Parathyroid adenoma (tissue), 2 donors: ENCODE measurements at regions not wholly inside any gene's neighbourhood (a gene's known extent, or its start where the extent isn't known, plus 50 kb on each side); places are given as distances from the start of the nearest gene placed in this dataset.

ENCODE experiments used
- H2AFZ ChIP-seq: fragments of 300-600 bp; sonication (generic); one replicate; pipeline ENCODE4 v1.7.0; 2017; ENCODE audit warnings: antibody characterized with exemption, mild to moderate bottlenecking
- H3K27ac ChIP-seq: fragments of 300-600 bp; sonication (generic); one replicate; pipeline ENCODE4 v1.7.0; 2017
- H3K27me3 ChIP-seq: fragments of 300-600 bp; sonication (generic); one replicate; pipeline ENCODE4 v1.7.0; 2017; ENCODE audit warnings: low read length; ENCODE audit not compliant: control insufficient read depth, insufficient read depth
- H3K36me3 ChIP-seq: fragments of 300-600 bp; sonication (generic); one replicate; pipeline ENCODE4 v1.7.0; 2017; ENCODE audit warnings: low read length; ENCODE audit not compliant: control insufficient read depth, insufficient read depth
- H3K4me1 ChIP-seq: fragments of 300-600 bp; sonication (generic); one replicate; pipeline ENCODE4 v1.7.0; 2017; ENCODE audit warnings: control low read depth
- H3K4me2 ChIP-seq: fragments of 300-600 bp; sonication (generic); one replicate; pipeline ENCODE4 v1.7.0; 2017; ENCODE audit warnings: low read length
- H3K4me3 ChIP-seq: fragments of 300-600 bp; sonication (generic); one replicate; pipeline ENCODE4 v1.7.0; 2017; ENCODE audit warnings: low read depth, low read length
- H3K79me2 ChIP-seq: fragments of 300-600 bp; sonication (generic); one replicate; pipeline ENCODE4 v1.7.0; 2017; ENCODE audit warnings: control low read depth
- H3K9ac ChIP-seq: fragments of 300-600 bp; sonication (generic); one replicate; pipeline ENCODE4 v1.7.0; 2017; ENCODE audit warnings: mild to moderate bottlenecking
- H3K9me3 ChIP-seq: fragments of 300-600 bp; sonication (generic); one replicate; pipeline ENCODE4 v1.7.0; 2017; ENCODE audit warnings: low read length; ENCODE audit not compliant: control insufficient read depth
- CTCF ChIP-seq: fragments of 300-600 bp; sonication (generic); IDR thresholded peaks from one replicate; pipeline ENCODE4 v1.7.0; 2017; ENCODE audit warnings: antibody characterized with exemption, mild to moderate bottlenecking
- donor health status: primary hyperparathyroidism.

DNA sequence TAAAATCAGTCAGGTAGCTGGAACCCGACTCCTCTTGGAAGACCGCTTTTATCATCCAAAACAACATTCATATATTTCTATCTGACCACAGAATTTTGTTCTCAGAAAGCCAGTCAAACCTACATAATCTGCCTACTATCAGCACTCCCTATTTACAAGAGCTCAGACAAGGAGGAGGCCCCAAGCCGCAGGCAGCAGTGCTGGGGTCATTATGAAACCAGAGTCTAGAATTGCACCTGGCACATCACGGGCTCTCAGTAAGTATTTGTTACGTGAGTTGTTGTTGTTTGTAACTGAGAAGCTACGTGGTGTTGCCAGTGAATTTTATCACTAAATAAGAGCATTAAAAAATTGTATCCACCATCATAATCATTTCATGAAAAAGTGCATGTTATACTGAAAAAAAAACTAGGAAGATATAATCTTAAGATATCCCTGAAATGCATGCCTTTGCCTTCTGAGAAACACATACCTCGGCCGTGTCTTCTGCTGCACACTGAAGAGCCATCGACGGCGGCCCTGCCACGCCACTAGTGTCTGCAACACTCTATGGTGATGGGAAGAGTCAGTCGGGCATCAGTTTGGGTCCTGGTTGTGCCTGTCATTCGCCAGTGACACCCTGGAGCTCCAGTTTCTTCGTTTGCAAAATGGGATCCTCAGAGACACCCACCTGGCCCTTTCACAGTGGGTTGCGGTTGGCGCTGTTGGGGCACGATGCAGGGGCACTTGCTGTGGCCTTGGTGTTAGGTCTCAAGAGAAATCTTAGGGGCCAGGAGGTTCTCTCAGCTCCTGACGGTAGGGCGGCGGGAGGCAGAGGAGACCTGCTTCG, 505.9 kb downstream of the EIPR1 start:
- no peak for TF ChIP-seq CTCF

DNA sequence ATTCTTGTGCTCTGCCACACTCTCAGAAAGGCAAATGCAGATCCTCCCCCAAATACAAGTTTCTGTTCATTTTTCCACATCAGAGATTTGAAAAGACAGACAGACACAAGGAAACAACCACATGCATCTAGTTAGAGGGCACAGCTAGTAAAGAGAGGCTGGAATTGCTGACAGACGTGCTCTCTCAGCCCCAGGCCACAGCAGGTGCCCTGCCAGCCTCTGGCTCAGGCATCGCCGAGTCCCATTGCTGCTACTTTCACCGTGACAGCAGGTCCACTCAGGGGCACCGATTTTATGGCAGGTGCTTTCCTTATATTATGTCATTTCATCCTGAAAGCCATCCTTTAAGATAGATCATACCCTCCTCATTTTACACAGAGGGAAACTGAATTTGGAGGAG, 507.5 kb downstream of the EIPR1 start:
- H3K79me2 ChIP-seq = no peaks in the 10 kb centered on the region
- no peaks in the 10 kb centered on the region for H3K4me1 ChIP-seq
- no peak for TF ChIP-seq CTCF
- H3K4me3 ChIP-seq = no peak overlapping the region
- H3K27me3 ChIP-seq = no peaks in the 10 kb centered on the region
- H3K27ac ChIP-seq = no peak overlapping the region
- H3K9ac ChIP-seq = no peak overlapping the region
- no peak overlapping the region for H2AFZ ChIP-seq
- no peaks in the 10 kb centered on the region for H3K9me3 ChIP-seq
- H3K4me2 ChIP-seq = no peak overlapping the region
- H3K36me3 ChIP-seq = no peaks in the 10 kb centered on the region

More for the DNA sequence above, 505.9 kb downstream of the EIPR1 start:
- H3K27me3 ChIP-seq = no peaks in the 10 kb centered on the region
- H3K9ac ChIP-seq = no peak overlapping the region
- H3K4me1 ChIP-seq = no peaks in the 10 kb centered on the region
- no peaks in the 10 kb centered on the region for H3K9me3 ChIP-seq
- H3K79me2 ChIP-seq = no peaks in the 10 kb centered on the region
- no peak overlapping the region for H2AFZ ChIP-seq
- H3K4me2 ChIP-seq = no peak overlapping the region
- no peaks in the 10 kb centered on the region for H3K36me3 ChIP-seq
- H3K27ac ChIP-seq = no peak overlapping the region
- H3K4me3 ChIP-seq = no peak overlapping the region

- Histone ChIP-seq H3K79me2 (no peaks in the 10 kb centered on the region), H3K4me3 (no peak overlapping the region), H3K9me3 (no peaks in the 10 kb centered on the region), H3K36me3 (no peaks in the 10 kb centered on the region), H3K9ac (no peak overlapping the region), H3K27me3 (no peaks in the 10 kb centered on the region), H2AFZ (no peak overlapping the region), H3K4me2 (no peak overlapping the region), H3K4me1 (no peaks in the 10 kb centered on the region), H3K27ac (no peak overlapping the region)
- TF ChIP-seq CTCF = no peak
Observed at GRCh38 chr2:2869553-2869952, 508.1 kb downstream of the EIPR1 start.

DNA sequence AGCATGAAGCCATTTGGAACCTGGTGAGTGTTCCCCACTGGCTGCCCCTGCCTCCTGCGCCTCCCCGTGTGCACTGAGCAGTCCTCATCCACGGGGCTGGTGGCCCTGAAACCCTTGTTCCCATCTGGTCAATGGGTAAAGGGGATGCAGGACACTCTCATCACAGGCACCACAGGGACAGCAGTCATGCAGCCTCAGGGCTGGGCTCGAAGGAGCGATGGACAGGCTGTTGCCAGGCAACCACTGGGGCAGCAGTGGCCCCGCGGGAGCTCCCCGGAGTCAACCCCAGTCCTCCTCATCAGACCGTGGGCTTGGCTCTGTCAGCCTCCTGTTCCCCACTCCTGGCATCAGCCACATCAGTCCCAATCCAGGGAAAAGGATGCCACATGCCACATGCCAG, 509.5 kb downstream of the EIPR1 start:
- H3K36me3 ChIP-seq = no peaks in the 10 kb centered on the region
- H3K27me3 ChIP-seq = no peaks in the 10 kb centered on the region
- H3K27ac ChIP-seq = no peak overlapping the region
- H3K4me3 ChIP-seq = no peak overlapping the region
- H2AFZ ChIP-seq = no peak overlapping the region
- H3K4me2 ChIP-seq = no peak overlapping the region
- no peak for TF ChIP-seq CTCF
- no peak overlapping the region for H3K9ac ChIP-seq
- H3K4me1 ChIP-seq = no peaks in the 10 kb centered on the region
- no peaks in the 10 kb centered on the region for H3K79me2 ChIP-seq
- H3K9me3 ChIP-seq = no peaks in the 10 kb centered on the region

DNA sequence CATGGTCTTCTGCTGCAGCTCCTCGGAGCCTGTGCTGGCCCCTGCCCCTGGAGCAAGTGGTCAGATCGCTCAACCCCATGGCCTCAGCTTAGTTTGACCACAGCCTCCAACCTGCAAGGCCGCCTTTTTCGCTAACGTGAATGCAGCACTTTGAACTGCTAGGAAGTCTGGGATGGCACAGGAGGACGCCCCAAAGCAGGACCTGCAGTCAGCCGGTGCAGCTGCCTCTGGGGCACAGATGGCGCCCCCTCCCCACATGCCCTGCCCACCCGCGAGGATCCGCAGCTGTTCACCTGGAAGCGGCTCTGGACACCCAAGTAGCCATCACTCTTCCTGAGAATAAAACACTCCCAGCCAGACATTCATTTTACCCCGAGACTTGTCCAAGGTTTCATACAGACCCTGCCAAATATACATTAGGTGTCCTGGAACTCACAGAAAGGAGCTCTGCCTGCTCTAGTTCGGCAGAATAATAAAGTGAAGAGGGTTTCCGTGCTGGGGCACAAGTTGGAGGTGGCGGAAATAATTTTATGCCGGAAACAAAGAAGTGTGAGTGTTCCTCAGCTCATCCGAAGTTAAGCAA, 510.1 kb downstream of the EIPR1 start:
- H3K4me3 ChIP-seq = no peak overlapping the region
- no peaks in the 10 kb centered on the region for H3K36me3 ChIP-seq
- H3K4me1 ChIP-seq = no peaks in the 10 kb centered on the region
- no peak overlapping the region for H3K4me2 ChIP-seq
- TF ChIP-seq CTCF = no peak
- no peaks in the 10 kb centered on the region for H3K9me3 ChIP-seq
- no peak overlapping the region for H3K27ac ChIP-seq
- H3K79me2 ChIP-seq = no peaks in the 10 kb centered on the region
- H2AFZ ChIP-seq = no peak overlapping the region
- H3K9ac ChIP-seq = no peak overlapping the region
- no peaks in the 10 kb centered on the region for H3K27me3 ChIP-seq
